Prostate gland (tissue), 2 donors: ENCODE measurements at regions not wholly inside any gene's neighbourhood (a gene's known extent, or its start where the extent isn't known, plus 50 kb on each side); places are given as distances from the start of the nearest gene placed in this dataset.

Source experiments
- CTCF ChIP-seq, 4 experiments: fragments of 200-600 bp in 2 of 4; fragments of 450-650 bp in 2 of 4; sonication (generic) in 2 of 4; IDR thresholded peaks; 1 replicate in 3 of 4; 2 replicates in 1 of 4; pipeline ENCODE4 v1.5.1; 2016 to 2019; ENCODE audit warnings: antibody characterized with exemption in 4 of 4, mild to moderate bottlenecking in 2 of 4, moderate library complexity in 2 of 4
- POLR2A ChIP-seq: fragments of 450-650 bp; IDR thresholded peaks from one replicate; pipeline ENCODE4 v1.6.1; 2016; ENCODE audit warnings: antibody characterized with exemption, mild to moderate bottlenecking

GRCh38 chr20:37630993-37631392, 62.8 kb upstream of the CTNNBL1 start:
- no peak for TF ChIP-seq POLR2A
- TF ChIP-seq CTCF (IDR thresholded peaks at IDR 0.05), result no peak
